NB4 (cell line): ENCODE measurements at regions not wholly inside any gene's neighbourhood (a gene's known extent, or its start where the extent isn't known, plus 50 kb on each side); places are given as distances from the start of the nearest gene placed in this dataset.
A peak's percentile ranks its signal among the peaks of the same experiment; 100 is the strongest.

Experiments
- DNase-seq: peaks from one replicate; pipeline ENCODE4 v3.0.0; 2010; ENCODE audit warnings: low read depth
- H3K4me3 ChIP-seq: one replicate; pipeline ENCODE4 v1.5.1; 2011; ENCODE audit warnings: mild to moderate bottlenecking, low read depth, low read length, moderate library complexity
- CTCF ChIP-seq: IDR thresholded peaks from one replicate; pipeline ENCODE4 v1.5.1; 2012; ENCODE audit warnings: low read depth, low read length
- MAX ChIP-seq: IDR thresholded peaks from 2 replicates; pipeline ENCODE4 v1.6.1; 2011; ENCODE audit warnings: low read depth, low read length
- MYC ChIP-seq: IDR thresholded peaks from 2 replicates; pipeline ENCODE4 v1.6.1; 2011; ENCODE audit warnings: low read depth, low read length
- POLR2A ChIP-seq: IDR thresholded peaks from 2 replicates; pipeline ENCODE4 v1.6.1; 2011; ENCODE audit warnings: mild to moderate bottlenecking; ENCODE audit not compliant: insufficient read length; ENCODE audit errors: extremely low read depth

- no peak for DNase-seq
- TF ChIP-seq POLR2A (no peak), MYC (no peak), MAX (no peak), CTCF (no peak)
- H3K4me3 ChIP-seq, result no peak overlapping the region
Observed at GRCh38 chr1:198969981-198970380, 331.1 kb downstream of the PTPRC start.

GRCh38 chr1:198970916-198971315, 332.1 kb downstream of the PTPRC start:
- peak; percentile 89 for DNase-seq
- TF ChIP-seq CTCF, result no peak
- 0 out of 2 replicates have a peak, but pooled peaks have one; percentile 13 for TF ChIP-seq MYC

GRCh38 chr1:198977909-198978308, 339.1 kb downstream of the PTPRC start:
- H3K4me3 ChIP-seq, result no peak overlapping the region
- DNase-seq, result no peak
- TF ChIP-seq MAX (no peak), POLR2A (no peak), CTCF (no peak), MYC (no peak)

More at GRCh38 chr1:198970916-198971315, 332.1 kb downstream of the PTPRC start:
- no peak overlapping the region for H3K4me3 ChIP-seq

- TF ChIP-seq POLR2A (no peak), CTCF (no peak), MYC (no peak), MAX (no peak)
- no peak for DNase-seq
- H3K4me3 ChIP-seq, result no peak overlapping the region
Observed at GRCh38 chr1:198978523-198978922, 339.7 kb downstream of the PTPRC start.

GRCh38 chr1:198986036-198986435, 347.2 kb downstream of the PTPRC start:
- TF ChIP-seq MYC (peak; percentile 44), MAX (peak; percentile 33; the same call in 1 of the 2 replicates), CTCF (no peak), POLR2A (no peak)
- peak; percentile 88 for DNase-seq
- peak overlapping the region; percentile 74 for H3K4me3 ChIP-seq

GRCh38 chr1:198986442-198986841, 347.6 kb downstream of the PTPRC start:
- peak; percentile 68 for DNase-seq
- peak overlapping the region; percentile 74 for H3K4me3 ChIP-seq
- no peak for TF ChIP-seq POLR2A
- no peak for TF ChIP-seq MAX
- no peak for TF ChIP-seq MYC
- no peak for TF ChIP-seq CTCF
